Endothelial cell (in vitro differentiated cells): ENCODE measurements at regions not wholly inside any gene's neighbourhood (a gene's known extent, or its start where the extent isn't known, plus 50 kb on each side); places are given as distances from the start of the nearest gene placed in this dataset.

ENCODE experiments used
- DNase-seq: peaks from one replicate; pipeline ENCODE4 v3.0.0; 2021; ENCODE audit warnings: low spot score
- H3K27ac Mint-ChIP-seq: one replicate; pipeline ENCODE4 v1.8.0; 2021; ENCODE audit warnings: mixed read lengths, inconsistent platforms; ENCODE audit not compliant: unreplicated experiment
- H3K27me3 Mint-ChIP-seq: one replicate; pipeline ENCODE4 v1.8.0; 2021; ENCODE audit warnings: mild to moderate bottlenecking, moderate library complexity, mixed read lengths, inconsistent platforms; ENCODE audit not compliant: unreplicated experiment
- H3K36me3 Mint-ChIP-seq: one replicate; pipeline ENCODE4 v1.8.0; 2021; ENCODE audit warnings: mild to moderate bottlenecking, low read depth, mixed read lengths, inconsistent platforms; ENCODE audit not compliant: unreplicated experiment
- H3K4me1 Mint-ChIP-seq: one replicate; pipeline ENCODE4 v1.8.0; 2021; ENCODE audit warnings: mild to moderate bottlenecking, mixed read lengths, inconsistent platforms; ENCODE audit not compliant: unreplicated experiment
- H3K4me3 Mint-ChIP-seq: one replicate; pipeline ENCODE4 v1.8.0; 2021; ENCODE audit warnings: mild to moderate bottlenecking, mixed read lengths, inconsistent platforms; ENCODE audit not compliant: unreplicated experiment
- H3K9me3 Mint-ChIP-seq: one replicate; pipeline ENCODE4 v1.8.0; 2021; ENCODE audit warnings: mixed read lengths, inconsistent platforms; ENCODE audit not compliant: unreplicated experiment
- TF ChIP-seq, protein P1 (sequence below): fragments of 200-600 bp; sonication (generic); IDR thresholded peaks from one replicate; pipeline ENCODE4 v1.5.0; 2021; ENCODE audit warnings: antibody characterized with exemption; ENCODE audit not compliant: unreplicated experiment

DNA sequence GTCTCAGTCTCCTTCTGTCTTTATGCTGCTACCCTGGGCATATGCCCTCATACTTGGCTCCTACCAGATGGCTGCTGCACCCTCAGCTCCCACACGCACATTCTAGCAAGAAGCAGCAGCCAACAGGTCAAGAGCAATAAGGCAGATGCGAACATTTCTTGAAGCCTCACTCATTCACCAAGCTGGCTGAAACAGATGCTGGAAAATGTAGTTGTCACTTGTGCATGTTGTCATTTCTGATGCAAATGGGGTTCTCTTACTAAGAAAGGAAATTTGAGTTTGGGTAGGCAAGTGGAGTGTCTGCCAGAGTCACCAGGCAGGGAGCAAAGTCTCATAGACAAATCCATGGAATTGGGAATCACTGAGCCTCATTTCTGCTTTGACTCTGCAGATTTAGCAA lies 57.4 kb upstream of the SORBS2 start:
- DNase-seq: no peak
- Mint-ChIP-seq H3K9me3 (no peaks in the 10 kb centered on the region), H3K36me3 (no peaks in the 10 kb centered on the region), H3K4me3 (no peak overlapping the region), H3K4me1 (peaks cover 2% of the 10 kb centered on the region), H3K27me3 (no peaks in the 10 kb centered on the region), H3K27ac (no peak overlapping the region)
- TF ChIP-seq, protein P1, sequence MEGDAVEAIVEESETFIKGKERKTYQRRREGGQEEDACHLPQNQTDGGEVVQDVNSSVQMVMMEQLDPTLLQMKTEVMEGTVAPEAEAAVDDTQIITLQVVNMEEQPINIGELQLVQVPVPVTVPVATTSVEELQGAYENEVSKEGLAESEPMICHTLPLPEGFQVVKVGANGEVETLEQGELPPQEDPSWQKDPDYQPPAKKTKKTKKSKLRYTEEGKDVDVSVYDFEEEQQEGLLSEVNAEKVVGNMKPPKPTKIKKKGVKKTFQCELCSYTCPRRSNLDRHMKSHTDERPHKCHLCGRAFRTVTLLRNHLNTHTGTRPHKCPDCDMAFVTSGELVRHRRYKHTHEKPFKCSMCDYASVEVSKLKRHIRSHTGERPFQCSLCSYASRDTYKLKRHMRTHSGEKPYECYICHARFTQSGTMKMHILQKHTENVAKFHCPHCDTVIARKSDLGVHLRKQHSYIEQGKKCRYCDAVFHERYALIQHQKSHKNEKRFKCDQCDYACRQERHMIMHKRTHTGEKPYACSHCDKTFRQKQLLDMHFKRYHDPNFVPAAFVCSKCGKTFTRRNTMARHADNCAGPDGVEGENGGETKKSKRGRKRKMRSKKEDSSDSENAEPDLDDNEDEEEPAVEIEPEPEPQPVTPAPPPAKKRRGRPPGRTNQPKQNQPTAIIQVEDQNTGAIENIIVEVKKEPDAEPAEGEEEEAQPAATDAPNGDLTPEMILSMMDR: no peak

DNA sequence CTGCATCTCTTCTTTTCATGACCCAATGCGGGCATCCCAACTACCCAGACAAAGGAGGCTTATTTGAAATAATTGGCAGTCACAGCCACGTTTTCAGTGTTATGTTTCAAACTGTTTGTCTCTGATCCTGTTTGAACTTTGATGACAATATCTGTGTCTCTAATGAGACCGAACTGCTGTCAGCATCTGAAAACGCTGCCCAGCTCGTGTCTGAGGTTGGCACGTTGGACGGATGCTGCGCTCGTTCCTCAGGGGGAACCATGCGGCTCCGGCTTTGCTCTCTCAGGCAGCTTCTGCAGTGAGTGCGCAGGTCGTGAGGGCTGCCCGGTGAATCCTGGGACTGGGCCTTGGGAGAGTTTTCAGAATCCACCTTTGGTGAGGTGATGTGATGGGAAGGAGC lies 58.4 kb upstream of the SORBS2 start:
- DNase-seq: no peak
- no peak overlapping the region for H3K4me3 Mint-ChIP-seq
- no peaks in the 10 kb centered on the region for H3K9me3 Mint-ChIP-seq
- H3K36me3 Mint-ChIP-seq: no peaks in the 10 kb centered on the region
- TF ChIP-seq, protein P1: no peak
- no peaks in the 10 kb centered on the region for H3K27me3 Mint-ChIP-seq
- H3K27ac Mint-ChIP-seq: no peak overlapping the region
- peaks cover 2% of the 10 kb centered on the region for H3K4me1 Mint-ChIP-seq

DNA sequence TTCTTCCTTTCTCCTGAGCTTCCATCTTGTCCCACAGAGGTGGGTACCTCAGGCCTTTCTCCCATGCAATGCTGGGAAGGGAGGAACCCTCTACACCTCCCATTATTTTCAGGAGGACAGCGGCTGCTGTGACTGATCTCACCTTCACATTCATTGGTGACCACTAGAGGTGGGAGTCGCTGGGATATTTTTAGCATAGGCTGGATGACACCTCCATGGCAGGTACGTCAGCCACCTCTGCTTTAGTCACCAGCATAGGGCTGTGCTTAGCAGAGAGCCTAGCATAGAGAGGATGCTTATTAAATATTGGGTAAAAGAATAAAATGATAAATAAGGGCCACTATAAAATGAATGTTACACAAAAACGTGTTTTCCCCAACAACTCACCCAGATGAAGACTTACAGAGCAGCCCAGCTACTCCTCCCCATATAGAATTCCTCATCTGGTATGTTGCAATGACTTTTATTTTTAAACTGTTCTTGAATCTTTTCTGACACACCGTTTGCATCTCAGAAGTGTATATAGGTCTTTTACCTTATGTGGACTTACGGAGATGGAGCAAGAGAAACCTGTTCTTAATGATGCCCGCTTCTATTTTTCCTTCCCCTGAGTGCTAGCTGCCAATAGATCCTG lies 60.9 kb upstream of the SORBS2 start:
- Mint-ChIP-seq H3K4me1 (no peaks in the 10 kb centered on the region), H3K9me3 (no peaks in the 10 kb centered on the region), H3K27me3 (no peaks in the 10 kb centered on the region), H3K36me3 (no peaks in the 10 kb centered on the region), H3K27ac (no peak overlapping the region), H3K4me3 (no peak overlapping the region)
- no peak for DNase-seq
- TF ChIP-seq, protein P1: no peak

DNA sequence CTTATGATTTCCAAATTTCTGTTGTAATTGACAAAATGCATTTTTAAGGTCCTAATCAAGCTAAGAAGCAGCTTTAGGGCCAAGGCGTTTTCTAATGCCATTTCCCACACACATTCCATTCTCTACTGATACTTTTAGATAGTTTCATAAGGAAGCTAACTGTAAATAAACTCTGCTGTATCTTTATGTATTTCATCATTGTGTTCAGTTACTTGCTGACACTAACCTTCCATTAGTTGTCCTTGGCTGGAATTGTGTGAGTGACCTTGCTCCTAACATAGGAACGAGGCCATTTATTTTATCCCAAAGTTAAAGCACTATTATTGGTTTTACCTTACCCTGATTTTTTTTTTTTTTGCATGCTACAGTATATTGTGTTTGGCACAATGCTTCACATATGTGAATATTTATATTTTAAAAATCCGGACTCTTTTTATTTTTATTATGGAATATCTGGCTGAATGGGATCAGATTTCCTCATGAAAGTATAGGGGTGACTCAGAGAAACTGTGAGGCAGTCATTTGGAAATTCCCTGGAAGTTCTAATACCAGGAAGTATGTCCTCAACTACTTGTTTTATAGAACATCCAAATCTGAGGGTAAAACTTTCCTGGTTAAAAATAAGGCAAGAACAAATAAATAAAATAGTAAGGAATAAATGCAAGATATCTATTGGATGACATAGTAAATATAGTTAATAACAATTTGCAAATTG lies 62.7 kb upstream of the SORBS2 start:
- TF ChIP-seq, protein P1: no peak
- Mint-ChIP-seq H3K4me1 (peaks cover 1% of the 10 kb centered on the region), H3K36me3 (no peaks in the 10 kb centered on the region), H3K4me3 (no peak overlapping the region), H3K27me3 (peaks cover 3% of the 10 kb centered on the region), H3K27ac (no peak overlapping the region), H3K9me3 (no peaks in the 10 kb centered on the region)
- no peak for DNase-seq

DNA sequence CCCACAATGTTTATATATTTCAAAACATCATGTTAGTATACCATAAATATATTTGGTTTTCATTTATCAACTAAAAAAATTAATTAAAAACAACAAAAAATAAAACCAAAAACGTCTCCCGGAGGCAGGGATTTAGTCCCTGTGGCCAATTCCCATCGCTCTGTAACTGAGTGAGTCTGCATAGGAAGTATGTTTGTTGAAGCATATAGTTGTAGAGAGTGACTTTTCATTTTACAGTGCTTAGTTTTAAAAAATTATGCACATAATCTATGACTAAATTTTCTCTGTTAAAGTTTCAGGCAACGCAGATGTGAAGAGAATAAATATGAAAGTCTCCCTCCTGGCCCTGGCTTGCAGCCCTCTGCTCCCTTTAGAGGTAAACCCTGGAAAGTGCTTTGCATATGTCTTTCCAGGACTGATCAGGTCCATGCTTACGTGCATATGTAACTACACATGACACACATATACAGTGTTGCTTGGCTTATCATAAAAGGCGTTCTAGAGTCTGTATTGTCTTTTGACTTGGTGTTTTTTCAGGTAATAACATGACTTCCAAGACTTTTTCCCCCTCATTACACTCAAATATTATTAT lies 63.4 kb upstream of the SORBS2 start:
- DNase-seq: no peak
- Mint-ChIP-seq H3K36me3 (no peaks in the 10 kb centered on the region), H3K27ac (no peak overlapping the region), H3K4me1 (peaks cover 2% of the 10 kb centered on the region), H3K9me3 (no peaks in the 10 kb centered on the region), H3K4me3 (no peak overlapping the region), H3K27me3 (peaks cover 3% of the 10 kb centered on the region)
- TF ChIP-seq, protein P1: no peak
